CD4-positive, alpha-beta T cell treated with Interleukin-4 for 4 hours (primary cell): ENCODE measurements at regions not wholly inside any gene's neighbourhood (a gene's known extent, or its start where the extent isn't known, plus 50 kb on each side); places are given as distances from the start of the nearest gene placed in this dataset.

ENCODE experiments used
- DNase-seq: peaks from one replicate; pipeline ENCODE4 v3.0.0-alpha.2; 2020

GRCh38 chr2:19746611-19747309 lies 155.0 kb downstream of the TTC32 start:
- no peak for DNase-seq

- DNase-seq, result no peak
These were observed 155.6 kb downstream of the TTC32 start for GRCh38 chr2:19746137-19746600.

DNA sequence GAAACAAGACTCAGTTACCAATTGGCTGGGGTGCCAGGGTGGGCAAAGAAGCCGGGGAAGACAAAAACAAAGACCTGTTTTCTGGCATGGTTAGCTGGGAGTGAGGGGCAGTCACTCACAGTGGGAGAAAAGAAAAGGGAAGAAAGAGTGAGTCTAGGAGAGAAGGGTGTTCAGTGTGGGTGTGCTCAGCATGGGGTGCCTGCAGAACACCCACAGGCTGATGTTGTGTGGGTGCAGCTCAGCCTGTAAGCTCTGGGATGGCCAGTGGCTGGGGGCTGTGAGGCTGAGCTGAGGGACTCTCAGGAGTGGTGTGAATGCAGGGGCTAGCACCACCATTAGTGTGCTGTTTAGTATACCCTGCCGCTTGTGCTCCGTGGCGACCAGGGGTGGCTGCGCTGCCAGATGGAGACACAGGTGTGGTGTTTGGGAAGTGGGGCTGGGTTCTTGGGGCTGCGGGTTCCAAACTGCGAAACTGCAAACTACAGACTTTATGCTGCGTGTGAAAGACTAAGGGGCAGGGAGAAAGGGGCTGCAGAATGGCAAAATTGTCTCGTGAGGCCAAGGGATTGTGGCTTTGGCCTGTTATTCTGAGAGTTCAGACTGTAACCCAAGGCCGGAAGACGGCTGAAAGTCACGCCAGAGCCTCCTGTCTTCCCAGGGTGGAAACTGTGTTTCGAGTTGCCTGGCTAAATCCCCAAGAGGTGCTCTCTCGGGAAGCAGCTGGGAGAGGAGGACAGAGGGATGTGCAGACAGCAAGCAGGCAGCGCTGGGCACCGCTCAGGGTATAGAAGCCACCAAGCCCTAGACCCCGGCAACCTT lies 156.3 kb downstream of the TTC32 start:
- no peak for DNase-seq

DNA sequence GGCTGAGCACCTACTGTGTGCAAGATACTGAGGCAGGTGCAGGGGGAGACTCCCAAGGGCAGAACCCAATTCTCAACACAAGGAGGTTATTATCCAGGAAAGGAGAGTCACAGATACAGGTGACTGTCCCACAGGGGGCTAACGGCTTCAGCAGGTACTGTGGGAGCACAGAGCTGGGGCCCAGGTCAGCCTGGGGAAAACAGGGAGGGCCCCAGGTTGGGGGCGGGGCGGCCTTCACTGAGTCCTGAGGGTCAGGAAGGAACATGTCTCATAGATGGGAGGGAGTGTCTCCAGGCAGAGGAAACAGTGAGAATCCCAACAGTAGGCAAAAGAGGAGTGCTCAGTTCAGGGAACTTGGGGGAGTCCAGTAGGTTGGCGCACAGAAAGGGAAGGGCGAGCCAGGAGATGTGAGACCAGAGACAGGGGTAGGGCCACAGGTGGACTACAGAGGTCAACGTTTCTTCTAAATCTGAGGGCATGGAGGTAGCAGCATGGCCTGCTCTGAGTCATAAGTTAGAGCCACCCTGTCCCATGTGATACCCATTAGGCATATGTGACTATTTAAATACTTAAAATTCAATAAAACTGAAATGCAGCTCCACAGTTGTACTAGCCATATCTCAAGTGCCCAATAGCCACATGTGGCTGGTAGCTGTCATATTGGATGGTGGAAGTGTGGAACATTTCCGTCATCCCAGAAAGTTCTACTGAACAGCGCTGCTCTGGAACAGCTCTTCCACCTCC lies 157.2 kb downstream of the TTC32 start:
- no peak for DNase-seq

DNA sequence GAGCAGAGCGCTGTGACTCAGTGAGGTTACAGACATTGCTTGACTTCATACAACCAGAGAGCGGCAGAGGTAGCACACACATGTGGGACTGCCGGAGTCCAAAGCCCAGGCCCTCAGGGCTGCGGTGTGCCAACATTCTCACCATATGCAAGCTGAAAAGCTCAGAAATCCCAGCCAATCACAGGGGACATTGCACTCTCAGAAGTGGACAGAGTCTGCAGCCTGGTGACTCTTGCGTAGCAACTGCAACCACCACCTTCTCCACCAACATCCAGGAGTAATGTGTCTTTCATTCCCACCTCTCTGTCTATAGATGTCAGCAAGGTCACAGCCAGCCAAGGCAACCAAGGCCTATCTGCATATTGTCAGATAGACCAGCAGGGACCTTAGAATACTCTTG lies 158.1 kb downstream of the TTC32 start:
- DNase-seq, result no peak

GRCh38 chr2:19742872-19743271 lies 158.9 kb downstream of the TTC32 start:
- no peak for DNase-seq

DNA sequence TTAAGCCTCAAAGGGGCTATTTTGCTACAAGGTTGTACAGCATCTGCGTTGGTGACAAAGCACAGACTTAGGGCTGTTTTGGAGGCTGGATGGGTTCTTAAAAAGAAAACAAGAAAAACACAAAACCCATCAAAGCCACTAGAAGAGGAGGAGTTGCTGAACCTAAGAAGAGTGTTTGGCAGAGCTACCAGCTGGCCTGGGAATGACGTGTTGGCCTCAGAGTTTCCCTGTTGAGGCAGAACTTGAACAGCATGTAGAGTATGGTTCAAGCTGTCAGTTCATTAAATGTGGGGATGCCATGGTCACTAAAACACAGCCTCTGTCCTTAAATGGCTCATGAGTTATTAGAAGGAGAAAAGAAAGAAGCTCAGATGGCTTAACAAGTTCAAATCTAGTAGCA lies 162.5 kb downstream of the TTC32 start:
- no peak for DNase-seq

DNA sequence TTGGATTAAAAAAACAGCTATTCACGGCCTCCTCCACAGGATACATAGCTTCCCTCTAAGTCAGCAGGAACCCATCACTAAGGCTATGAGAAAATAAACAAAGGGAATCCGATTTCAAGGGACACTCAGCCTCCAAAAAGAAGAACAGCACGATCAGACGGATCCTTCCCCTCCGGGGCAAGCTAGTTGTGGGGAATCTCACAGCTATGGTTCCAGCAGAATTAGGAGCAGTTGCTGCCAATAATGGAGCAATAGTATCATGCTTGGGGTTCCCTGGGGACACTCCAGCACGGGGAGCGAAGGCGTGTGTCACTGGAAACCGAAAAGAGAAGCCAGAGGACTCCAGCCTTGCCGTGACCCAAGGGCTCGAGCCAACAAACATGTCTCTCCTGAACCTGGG lies 163.1 kb downstream of the TTC32 start:
- DNase-seq, result no peak

- DNase-seq, result no peak
These were observed 165.5 kb downstream of the TTC32 start for GRCh38 chr2:19736191-19736831.

DNA sequence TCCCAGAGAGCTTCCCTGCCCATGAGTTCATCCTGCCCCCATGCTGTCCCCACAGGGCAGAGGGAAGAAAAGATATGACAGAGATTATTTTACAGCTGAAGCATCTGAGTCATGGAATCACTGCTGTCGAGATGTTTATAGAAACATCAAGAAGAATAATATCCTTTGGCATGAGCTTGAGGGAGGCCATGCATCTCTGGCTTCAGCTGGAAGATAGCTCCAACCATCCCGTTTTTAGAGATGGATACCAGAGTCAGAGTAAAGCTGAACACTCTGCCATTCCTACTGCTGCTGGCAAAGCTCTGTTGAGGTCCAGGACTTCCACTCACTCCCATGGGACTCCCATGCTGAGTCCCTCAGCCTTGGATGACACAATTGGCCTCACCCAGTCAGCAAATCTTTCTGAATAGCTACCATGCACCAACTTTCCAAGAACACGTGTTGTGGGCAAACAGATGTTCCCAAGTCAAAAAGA lies 167.8 kb downstream of the TTC32 start:
- DNase-seq, result no peak

GRCh38 chr2:19733390-19733789 lies 168.4 kb downstream of the TTC32 start:
- no peak for DNase-seq

GRCh38 chr2:19732255-19732654 lies 169.5 kb downstream of the TTC32 start:
- no peak for DNase-seq

DNA sequence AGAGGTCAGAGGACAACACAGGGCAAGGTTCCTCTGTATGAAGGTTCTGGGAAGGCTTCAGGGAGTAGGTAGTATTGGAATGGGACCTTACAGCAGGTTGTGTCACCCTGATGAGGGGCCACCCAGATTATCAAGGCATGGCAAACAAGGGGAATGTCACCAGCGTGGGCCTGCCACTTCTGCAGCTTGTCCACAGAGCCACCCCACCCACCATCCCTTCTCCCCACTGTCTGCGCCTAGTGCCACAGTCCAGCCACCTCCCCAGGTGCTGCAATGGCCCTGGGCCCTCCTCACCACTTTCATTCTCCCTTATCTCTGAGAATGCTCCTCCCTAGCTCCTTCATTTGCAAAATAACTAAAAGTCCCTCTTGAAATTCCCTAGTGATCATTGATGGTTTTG lies 170.3 kb downstream of the TTC32 start:
- no peak for DNase-seq

GRCh38 chr2:19731037-19731436 lies 170.7 kb downstream of the TTC32 start:
- DNase-seq, result no peak

- DNase-seq, result no peak
These were observed 173.7 kb downstream of the TTC32 start for GRCh38 chr2:19728125-19728524.

- no peak for DNase-seq
These were observed 176.4 kb downstream of the TTC32 start for GRCh38 chr2:19725392-19725791.

DNA sequence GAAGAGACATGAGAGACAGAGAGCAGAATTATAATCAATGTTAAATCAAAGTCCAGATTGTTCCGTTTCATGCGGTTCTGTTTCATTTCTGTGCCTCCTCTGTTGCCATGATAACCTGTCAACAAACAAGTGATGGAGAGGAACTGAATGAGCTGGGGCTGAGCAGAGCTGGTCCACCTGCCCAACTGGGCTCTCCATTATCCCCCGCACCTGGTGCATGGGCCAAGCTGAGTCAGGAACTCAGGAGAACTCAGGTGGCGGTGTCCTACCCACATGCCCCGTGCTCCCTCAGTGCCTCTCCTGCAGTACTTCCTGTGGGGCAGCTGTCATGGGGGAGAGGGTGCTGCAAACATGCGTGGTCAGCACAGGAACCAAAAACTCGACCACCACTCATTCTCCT lies 178.8 kb downstream of the TTC32 start:
- no peak for DNase-seq

GRCh38 chr2:19722531-19722971 lies 179.2 kb downstream of the TTC32 start:
- no peak for DNase-seq

DNA sequence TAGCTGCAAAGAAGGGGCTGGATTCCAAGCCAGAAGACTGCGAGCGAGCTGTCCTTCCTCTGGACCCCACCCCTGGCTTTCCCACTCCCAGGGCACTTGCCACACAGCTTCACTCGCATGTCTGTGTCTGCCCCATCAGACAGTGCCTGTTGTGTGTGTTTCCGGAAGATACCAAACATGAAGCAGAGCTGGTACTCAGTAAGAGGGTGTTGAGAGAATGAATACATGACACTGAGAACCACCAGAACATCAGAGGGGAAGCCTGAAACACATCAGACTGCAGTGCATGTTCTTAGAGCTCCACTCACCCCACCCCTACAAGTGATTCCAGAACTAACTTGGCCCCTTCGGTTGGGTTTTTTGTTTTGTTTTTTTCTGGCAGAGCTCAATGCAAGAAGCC lies 181.5 kb downstream of the TTC32 start:
- DNase-seq, result no peak

GRCh38 chr2:19719540-19719939 lies 182.2 kb downstream of the TTC32 start:
- no peak for DNase-seq

GRCh38 chr2:19717446-19717845 lies 184.3 kb downstream of the TTC32 start:
- no peak for DNase-seq

DNA sequence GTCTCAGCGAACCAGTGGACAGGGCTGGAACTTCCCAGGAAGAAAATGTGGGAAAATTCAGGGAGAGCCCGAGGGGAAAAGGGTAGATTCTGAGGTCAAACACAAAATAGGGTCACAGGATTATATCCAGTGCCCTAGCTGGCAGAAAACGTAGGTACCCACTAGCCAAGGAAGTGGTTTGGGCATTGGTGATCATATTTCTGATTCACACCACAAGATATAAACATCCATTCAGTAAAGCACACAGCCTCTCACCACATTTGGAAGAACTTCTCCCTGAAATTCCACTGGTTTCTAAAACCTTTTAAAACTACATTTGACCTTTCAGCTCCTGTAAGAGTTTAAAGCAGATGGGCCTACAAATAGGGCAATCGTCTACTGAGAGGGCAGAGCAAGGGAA lies 186.9 kb downstream of the TTC32 start:
- no peak for DNase-seq

GRCh38 chr2:19712850-19713249 lies 188.9 kb downstream of the TTC32 start:
- no peak for DNase-seq
